GM18507 (cell line): ENCODE measurements at regions not wholly inside any gene's neighbourhood (a gene's known extent, or its start where the extent isn't known, plus 50 kb on each side); places are given as distances from the start of the nearest gene placed in this dataset.
"Not testable (repeated sequence)": the region's sequence is repeated elsewhere in the genome, so short reads cannot be mapped to it uniquely, and the experiment has no call there.

Experiments used
- DNase-seq: peaks from one replicate; pipeline ENCODE4 v3.0.0; 2011; ENCODE audit warnings: low read depth; ENCODE audit not compliant: insufficient read length; ENCODE audit errors: extremely low spot score
- FAIRE-seq: peaks from 2 replicates; lab custom pipeline; 2011; peaks lifted over from hg19 to GRCh38; lab: Jason Lieb, UNC

DNA sequence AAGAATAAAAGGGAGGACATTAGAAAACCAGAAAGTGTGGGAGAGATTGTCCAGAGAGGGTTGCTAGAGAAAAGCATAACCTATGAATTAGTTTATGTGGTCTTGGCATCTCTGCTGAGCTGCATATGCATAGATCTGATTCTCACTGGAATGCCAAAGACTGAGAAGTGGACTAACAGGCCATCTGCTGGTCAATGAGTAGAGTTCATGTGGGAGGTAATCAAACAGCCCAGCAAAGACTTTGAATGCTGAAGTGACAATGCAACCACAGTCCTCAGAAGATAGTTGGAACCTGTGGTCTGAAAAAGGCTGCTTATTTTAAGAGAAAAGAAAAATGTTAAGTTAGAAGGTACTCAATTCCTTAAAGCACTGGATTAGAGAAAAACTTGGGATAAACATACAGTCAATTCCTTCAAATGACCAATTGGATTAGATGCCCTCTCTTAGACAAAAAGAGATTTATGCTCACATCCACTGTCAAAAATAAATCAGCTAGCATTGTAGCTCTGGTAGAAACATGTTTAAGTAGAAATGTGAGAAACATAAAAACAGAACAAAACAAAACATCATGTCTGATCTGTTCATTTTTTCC is 382.8 kb downstream of the AMY1C start:
- FAIRE-seq, result peak; percentile 47
- DNase-seq, result no peak

DNA sequence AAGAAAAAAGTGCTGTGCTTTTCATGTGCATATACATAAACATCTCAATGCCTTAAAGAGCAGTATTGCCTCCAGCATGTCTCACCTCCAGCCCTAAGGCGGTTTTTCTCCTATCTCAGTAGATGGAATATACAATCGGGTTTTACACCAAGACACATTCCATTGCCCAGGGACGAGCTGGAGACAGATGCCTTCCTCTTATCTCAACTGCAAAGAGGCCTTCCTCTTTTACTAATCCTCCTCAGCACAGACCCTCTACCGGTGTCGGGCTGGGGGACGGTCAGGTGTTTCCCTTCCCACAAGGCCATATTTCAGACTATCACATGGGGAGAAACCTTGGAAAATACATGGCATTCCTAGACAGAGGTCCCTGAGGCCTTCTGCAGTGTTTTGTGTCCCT is 385.3 kb downstream of the AMY1C start:
- FAIRE-seq, DNase-seq: not testable (repeated sequence)

DNA sequence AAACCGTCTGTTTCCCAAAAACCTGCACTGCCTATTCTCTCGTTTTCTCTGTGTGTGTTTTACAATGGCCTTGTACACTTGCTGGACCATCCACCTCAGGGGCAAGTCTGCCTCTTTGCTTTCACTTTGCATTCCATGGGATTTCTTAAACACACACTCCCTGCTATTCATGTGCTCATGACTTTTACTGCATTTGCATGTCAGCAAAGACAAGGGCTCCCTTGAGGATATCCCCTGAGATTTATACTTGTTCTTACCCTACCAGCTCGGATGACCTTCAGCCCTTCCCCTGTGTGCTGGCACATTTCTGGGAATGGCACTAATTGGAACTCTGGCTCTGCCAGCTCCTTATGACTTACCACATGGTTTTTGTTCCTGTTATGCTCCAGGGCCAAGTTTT is 386.9 kb downstream of the AMY1C start:
- DNase-seq (no peak), FAIRE-seq (no peak)

DNA sequence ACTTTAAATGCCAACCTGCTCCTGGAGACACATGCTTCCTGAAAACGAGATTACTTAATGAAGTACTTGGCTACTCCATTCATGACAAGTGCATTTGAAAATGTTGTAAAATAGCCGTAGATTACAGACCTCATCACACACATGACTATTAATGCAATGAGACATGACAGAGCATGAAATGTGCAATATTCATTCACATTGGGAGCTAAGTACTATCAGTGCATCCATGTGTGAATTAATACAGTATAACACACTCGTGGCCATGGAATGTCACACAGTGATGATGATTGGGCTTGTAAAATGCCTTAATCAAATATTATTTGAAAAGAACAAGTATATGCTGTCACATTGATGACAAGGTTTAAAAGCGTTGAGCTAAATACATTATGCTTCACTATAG is 407.0 kb downstream of the AMY1C start:
- FAIRE-seq, result no peak
- no peak for DNase-seq

DNA sequence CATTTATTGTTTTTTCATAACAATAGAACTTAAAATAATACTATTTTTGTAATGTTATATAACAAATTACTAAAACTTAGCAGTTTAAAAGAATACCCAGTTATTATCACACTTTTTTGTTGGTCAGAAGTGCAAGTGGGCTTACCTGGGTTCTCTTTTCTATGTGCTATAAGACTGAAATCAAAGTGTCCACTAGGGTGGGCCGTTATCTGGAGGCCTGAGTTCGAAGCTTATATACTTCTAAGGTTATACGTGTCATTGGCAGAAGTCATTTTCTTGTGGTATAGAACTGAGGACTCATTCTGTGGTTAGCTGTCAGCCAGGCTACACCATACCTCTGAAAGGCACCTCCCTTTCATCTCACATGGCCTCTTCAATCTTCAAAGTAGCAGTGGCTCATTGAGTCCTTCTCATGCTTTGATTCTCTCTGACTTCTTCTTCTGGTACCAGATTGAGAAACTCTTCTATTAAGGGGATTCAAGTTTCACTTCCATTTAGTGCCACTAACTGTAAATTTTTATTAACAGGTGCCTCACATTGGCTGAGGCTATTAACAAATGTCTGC is 414.3 kb downstream of the AMY1C start:
- no peak for DNase-seq

DNA sequence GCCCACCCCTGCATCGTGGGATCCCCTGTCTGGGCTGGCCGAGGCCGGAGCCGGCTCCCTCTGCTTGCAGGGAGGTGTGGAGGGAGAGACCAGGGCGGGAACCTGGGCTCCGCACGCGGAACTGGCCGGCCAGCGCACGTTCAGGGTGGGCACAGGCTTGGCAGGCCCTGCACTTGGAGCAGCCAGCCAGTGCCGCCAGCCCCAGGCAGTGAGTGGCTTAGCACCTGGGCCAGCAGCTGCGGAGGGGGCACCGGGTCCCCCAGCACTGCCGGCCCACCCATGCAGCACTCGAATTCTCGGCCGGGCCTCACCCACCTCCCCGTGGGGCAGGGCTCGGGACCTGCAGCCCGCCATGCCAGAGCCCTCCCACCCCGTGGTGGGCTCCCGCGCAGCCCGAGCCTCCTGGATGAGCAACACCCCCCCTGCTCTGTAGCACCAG is 422.6 kb downstream of the AMY1C start:
- FAIRE-seq, result no peak
- no peak for DNase-seq

More for the DNA sequence above, 414.3 kb downstream of the AMY1C start:
- FAIRE-seq, result no peak

DNA sequence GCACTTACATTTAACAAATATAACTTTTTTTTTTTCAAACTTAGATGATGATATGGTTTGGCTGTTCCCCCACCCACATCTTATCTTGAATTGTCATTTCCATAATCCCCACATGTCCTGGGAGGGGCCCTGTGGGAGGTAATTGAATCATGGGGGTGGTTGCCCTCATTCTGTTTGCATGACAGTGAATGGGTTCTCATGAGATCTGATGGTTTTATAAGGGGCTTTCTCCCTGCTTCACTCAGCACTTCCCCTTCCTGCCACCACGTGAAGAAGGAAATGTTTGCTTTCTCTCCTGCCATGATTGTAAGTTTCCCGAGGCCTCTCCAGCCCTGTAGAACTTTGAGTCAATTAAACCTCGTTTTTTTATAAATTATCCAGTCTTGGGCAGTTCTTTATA is 432.6 kb downstream of the AMY1C start:
- FAIRE-seq (no peak), DNase-seq (no peak)

DNA sequence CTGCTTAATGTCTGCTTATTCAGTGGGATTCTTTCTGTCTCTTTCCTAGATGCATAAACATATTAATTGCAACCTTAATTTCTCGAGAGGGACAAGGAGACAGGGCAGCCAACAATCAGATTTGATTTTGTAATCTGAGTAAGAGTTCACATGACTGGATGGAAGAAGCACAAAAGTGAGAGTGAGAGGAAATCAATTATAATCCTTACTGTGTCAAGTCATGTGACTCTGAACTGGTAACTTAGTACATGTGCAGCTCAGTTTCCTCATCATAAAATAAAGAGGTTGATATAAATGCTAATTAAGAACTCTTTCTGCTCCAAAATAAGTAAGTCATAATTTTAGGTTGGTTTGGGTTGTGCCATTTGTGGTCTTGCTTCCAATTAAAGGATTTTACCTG is 439.5 kb downstream of the AMY1C start:
- DNase-seq (no peak), FAIRE-seq (no peak)

DNA sequence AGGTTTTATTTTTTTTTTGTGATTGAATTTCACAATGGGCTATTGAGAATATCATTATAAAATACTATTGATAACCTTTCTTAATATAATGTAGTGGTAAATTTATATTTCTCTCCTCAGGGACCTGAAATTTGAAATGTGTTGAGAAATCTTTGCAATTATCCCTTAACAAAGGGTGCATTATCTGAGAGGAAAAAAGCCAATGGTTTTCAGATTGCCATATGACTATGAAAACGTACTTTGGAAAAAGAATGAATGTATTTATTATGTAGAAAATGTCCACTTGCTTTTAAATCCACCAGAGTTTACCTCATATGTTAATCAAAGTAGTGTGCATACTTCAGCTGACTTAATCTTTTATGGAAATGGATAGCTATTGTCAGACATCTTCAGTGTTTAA is 441.1 kb downstream of the AMY1C start:
- FAIRE-seq (no peak), DNase-seq (no peak)

DNA sequence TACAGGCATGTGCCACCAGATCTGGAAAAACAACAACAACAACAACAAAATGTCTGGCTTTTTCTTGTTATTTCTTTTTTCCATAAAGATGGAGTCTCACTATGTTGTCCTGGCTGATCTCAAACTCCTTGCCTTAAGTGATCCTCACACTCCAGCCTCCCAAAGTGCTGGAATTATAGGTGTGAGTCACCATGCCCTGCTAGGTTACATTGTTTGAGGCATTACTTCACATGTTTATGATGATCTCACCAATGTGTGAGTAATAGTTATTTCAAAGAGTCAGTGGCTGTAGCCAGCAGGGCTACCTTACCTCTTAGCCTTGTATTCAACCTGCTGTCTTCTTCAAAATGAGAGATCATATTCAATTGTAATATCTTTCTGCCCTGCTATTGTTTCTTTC is 445.7 kb downstream of the AMY1C start:
- DNase-seq (no peak), FAIRE-seq (no peak)

DNA sequence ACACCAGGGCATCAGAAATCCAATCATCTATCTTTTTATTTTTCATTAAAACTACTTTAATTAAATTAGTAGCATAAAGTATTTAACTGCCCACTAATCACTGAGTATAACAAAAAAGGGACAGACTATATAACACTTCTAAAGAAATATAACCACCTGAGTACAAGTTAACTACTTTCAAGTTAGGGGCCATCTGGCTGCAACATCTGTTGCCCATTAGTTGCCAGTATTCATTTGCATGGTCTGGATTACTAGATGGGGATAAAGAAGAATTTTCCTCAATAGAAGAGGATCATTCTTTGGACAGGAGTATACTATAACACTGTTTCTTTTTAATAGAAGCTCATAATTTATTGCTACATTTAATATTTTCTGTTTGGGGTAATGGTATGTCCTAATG is 446.4 kb downstream of the AMY1C start:
- FAIRE-seq (no peak), DNase-seq (no peak)

DNA sequence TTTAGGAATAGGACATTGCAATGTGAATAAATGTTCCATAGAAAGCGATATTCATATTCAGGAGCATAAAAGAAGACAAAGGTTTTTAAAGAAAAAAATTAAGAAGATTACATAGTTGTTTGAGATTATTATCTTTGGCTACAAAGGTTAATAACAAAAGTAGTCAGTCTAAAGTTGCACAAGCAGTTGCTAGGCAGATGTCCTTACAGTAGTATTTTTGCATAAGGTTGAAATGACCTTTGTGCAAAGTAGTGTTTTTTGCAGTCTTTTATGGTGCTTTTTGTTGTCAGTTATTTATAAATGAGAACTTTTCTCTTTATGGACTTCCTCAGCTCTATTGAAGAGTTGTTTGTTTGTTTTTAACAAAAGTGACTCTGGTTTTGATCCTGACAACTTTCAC is 447.8 kb downstream of the AMY1C start:
- no peak for FAIRE-seq
- DNase-seq, result no peak

DNA sequence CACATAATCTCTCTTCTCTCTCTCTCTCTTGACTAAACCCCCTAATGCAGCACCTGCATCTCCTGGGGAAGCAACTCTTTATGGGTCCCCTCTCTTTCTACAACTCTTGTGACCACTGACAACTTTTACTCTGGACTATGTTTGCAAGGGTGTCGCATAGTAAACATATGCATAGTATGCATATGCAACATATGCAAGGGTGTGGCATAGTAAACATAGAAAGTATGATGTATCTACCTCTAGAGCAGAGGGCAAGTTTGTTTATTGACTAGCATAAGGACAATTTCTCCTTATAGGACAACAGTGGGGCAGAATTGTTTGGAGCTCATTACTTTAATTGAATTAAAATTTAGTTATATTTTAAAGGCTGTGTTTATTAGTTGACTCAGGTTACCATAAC is 462.5 kb downstream of the AMY1C start:
- FAIRE-seq (no peak), DNase-seq (no peak)

DNA sequence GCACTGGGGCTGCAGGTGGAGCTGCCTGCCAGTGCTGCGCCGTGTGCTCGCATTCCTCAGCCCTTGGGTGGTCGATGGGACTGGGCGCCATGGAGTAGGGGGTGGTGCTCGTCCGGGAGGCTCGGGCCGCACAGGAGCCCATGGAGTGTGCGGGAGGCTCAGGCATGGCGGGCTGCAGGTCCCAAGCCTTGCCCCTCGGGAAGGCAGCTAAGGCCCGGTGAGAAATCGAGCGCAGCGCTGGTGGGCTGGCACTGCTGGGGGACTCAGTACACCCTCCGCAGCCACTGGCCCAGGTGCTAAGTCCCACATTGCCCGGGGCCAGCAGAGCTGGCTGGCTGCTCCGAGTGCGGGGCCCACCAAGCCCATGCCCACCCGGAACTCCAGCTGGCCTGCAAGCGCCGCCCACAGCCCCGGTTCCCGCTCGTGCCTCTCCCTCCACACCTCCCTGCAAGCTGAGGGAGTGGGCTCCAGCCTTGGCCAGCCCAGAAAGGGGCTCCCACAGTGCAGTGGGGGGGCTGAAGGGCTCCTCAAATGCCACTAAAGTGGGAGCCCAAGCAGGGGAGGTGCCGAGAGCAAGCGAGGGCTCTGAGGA is 467.8 kb downstream of the AMY1C start:
- not testable (repeated sequence) for FAIRE-seq, DNase-seq

DNA sequence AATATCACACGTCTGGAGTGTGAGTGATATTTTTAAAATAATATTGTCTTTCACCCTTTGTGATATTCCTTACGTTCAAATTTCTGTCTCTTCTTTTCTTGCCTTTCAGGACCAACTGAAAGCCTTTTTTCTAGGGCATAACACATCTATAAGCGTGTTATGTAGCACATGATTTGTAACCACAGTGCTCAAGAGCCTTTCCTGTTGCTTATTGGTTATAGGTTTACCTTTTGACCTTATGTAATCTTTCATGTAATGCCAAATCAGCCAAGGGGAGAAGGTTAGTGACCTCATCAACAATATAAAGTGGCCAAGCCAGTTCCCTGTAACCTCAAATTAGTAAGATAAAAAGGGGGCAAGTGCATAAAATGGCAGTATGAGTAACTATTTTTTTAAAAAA is 480.2 kb downstream of the AMY1C start:
- no peak for FAIRE-seq
- no peak for DNase-seq

DNA sequence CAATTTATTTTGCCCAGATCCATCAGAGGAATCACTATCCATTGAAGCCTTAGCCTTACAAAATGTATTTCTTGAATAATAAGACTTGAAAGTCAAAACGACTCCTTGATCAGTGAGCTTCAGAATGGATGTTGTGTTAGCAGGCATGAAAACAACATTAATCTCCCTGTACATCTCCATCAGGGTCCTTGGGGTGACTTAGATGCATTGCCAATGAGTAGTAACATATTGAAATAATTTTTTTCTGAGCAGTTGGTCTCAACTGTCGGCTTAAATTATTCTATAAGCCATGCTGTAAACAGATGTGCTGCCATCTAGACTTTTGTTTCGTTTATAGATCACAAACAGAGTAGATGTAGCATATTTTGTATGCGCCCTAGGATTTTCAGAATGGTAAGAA is 482.0 kb downstream of the AMY1C start:
- FAIRE-seq (no peak), DNase-seq (no peak)

DNA sequence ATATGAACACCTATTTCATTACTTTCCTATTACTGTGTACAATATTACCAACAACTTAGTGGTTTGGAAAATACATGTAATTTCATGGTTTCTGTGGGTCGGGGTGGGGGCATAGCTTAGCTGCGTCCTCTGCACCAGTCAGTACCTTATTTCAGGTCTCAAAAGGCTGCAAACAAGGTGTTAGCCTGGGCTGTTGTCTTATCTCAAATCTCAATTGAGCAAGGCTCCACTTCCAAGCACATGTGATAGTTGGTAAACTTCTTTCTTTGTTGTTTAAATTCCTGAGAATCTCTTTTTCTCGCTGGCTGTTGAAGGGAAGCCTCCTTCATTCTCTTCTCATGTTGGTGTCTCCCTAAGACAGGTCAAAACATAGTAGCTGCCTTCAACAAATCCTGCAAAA is 485.4 kb downstream of the AMY1C start:
- DNase-seq (no peak), FAIRE-seq (no peak)

DNA sequence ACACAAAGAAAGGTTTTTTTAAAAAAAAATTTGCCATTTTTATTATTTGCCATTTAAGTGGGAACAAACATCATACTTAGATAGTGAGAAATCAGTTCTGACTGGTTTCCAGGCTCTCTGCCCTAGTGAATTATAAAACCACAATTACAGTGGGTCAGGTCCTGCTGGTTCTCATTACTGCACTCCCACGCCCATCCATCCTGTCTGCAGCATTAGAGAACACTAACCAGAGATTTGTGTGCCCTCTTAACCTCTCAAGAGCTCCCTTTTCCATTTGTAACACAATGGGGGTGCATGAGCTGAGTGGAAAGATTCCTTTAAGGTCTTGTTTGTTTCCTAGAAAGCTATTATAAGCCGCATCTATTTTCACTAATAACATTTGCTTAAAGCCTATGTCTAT is 489.3 kb downstream of the AMY1C start:
- no peak for DNase-seq
- no peak for FAIRE-seq

DNA sequence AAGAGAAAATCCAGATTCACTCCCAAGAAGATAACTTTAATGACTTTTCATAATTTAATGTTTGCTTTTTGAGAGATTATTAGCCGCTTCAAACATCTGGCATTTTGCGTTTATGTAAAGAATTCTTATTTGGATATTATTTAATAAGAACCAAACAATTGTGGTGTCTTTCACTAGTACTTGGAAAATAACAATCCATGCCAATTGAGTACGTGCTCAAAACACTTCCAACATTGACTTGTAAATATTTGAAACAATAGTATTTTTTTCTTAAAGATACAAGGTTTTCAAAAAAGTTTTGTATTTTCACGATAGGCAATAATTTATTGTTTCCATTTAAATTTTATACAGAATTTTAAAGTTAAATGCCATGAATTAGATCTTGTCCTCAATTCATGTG is 498.7 kb downstream of the AMY1C start:
- no peak for DNase-seq
- FAIRE-seq, result no peak

DNA sequence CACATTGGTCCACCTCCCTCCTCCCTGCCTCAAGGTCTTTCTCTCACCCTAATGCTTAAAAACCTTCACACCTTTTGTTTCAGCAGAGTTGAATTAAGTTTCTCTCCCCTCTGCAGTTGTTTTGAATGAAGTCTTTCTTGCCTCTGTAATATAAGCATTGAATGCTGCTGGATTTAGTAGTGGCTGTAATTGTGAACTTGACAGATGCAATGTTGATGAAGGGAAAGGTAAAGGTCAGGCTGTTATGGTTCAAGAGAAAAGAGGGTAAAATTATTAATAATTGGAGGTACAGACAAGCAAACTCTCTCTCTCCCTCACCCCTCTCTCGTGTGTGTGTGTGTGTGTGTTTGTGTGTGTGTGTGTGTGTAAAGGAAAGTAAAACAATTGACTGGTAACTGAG is 509.8 kb downstream of the AMY1C start:
- FAIRE-seq (no peak), DNase-seq (no peak)

DNA sequence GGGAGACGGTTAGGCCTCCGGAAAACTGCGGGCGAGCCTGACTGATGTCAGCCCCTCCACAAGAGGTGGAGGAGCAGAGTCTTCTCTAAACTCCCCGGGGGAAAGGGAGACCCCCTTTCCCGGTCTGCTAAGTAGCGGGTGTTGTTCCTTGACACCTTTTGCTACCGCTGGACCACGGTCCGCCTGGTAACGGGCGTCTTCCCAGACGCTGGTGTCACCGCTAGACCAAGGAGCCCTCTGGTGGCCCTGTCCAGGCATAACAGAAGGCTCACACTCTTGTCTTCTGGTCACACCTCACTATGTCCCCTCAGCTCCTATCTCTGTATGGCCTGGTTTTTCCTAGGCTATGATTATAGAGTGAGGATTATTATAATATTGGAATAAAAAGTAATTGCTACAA is 513.4 kb downstream of the AMY1C start:
- not testable (repeated sequence) for FAIRE-seq, DNase-seq
